CD14-positive monocyte (primary cell): ENCODE measurements at regions not wholly inside any gene's neighbourhood (a gene's known extent, or its start where the extent isn't known, plus 50 kb on each side); places are given as distances from the start of the nearest gene placed in this dataset.

ENCODE experiments used
- DNase-seq, 3 donors: peaks; one replicate each; pipeline ENCODE4 v3.0.0-alpha.2; 2011 to 2022
- H2AFZ ChIP-seq: 2 replicates; pipeline ENCODE4 v1.6.0; 2012; ENCODE audit warnings: mild to moderate bottlenecking, low read depth, low read length, inconsistent platforms; ENCODE audit not compliant: insufficient read depth, poor library complexity, severe bottlenecking
- H3K27ac ChIP-seq, 2 donors: 1 replicate in 1 of 2; 2 replicates in 1 of 2; pipeline ENCODE4 v1.5.1; 2012 to 2013; ENCODE audit warnings: low read length in 2 of 2, control low read depth in 1 of 2, inconsistent platforms in 1 of 2, low read depth in 1 of 2, mild to moderate bottlenecking in 1 of 2
- H3K27me3 ChIP-seq, 2 donors: one replicate each; pipeline versions ENCODE4 v1.6.0 to v1.6.1; 2011 to 2013; ENCODE audit warnings: low read length in 2 of 2; ENCODE audit not compliant: control insufficient read depth in 2 of 2, insufficient read depth in 2 of 2
- H3K36me3 ChIP-seq, 2 donors: replicated peaks in 1 of 2; 1 replicate in 1 of 2; 2 replicates in 1 of 2; pipeline versions ENCODE4 v1.5.1 to v1.6.1; 2012 to 2013; ENCODE audit warnings: low read length in 2 of 2, control low read depth in 1 of 2, inconsistent platforms in 1 of 2, mild to moderate bottlenecking in 1 of 2; ENCODE audit not compliant: insufficient read depth in 2 of 2, control insufficient read depth in 1 of 2
- H3K4me1 ChIP-seq, 2 donors: 1 replicate in 1 of 2; 2 replicates in 1 of 2; pipeline versions ENCODE4 v1.5.1 to v1.6.1; 2012 to 2013; ENCODE audit warnings: low read length in 2 of 2, control low read depth in 1 of 2, inconsistent platforms in 1 of 2, mild to moderate bottlenecking in 1 of 2, moderate library complexity in 1 of 2; ENCODE audit not compliant: insufficient read depth in 2 of 2, control insufficient read depth in 1 of 2
- H3K4me2 ChIP-seq: replicated peaks from 2 replicates; pipeline ENCODE3; 2012; ENCODE audit warnings: low read length, moderate library complexity, mild to moderate bottlenecking; ENCODE audit not compliant: poor library complexity, severe bottlenecking; ENCODE audit errors: extremely low read depth
- H3K4me3 ChIP-seq, 3 experiments: fragments of 200-600 bp in 1 of 3; sonication (generic) in 1 of 3; replicated peaks in 1 of 3; 1 replicate in 2 of 3; 2 replicates in 1 of 3; pipeline ENCODE4 v1.5.1; 2011 to 2013; ENCODE audit warnings: low read length in 3 of 3, mild to moderate bottlenecking in 3 of 3, control low read depth in 2 of 3, low read depth in 2 of 3, inconsistent platforms in 1 of 3, moderate library complexity in 1 of 3
- H3K79me2 ChIP-seq: 2 replicates; pipeline ENCODE4 v1.6.0; 2012; ENCODE audit warnings: mild to moderate bottlenecking, control low read depth, inconsistent platforms, low read length, moderate library complexity; ENCODE audit not compliant: insufficient read depth
- H3K9ac ChIP-seq: 2 replicates; pipeline ENCODE4 v1.6.0; 2017; ENCODE audit warnings: low read length, mild to moderate bottlenecking; ENCODE audit not compliant: insufficient read depth, poor library complexity, severe bottlenecking
- H3K9me3 ChIP-seq, 2 donors: replicated peaks in 1 of 2; 1 replicate in 1 of 2; 2 replicates in 1 of 2; pipeline versions ENCODE4 v1.5.1 to v1.6.1; 2012 to 2013; ENCODE audit warnings: low read length in 2 of 2, control low read depth in 1 of 2; ENCODE audit not compliant: control insufficient read depth in 1 of 2, insufficient read depth in 1 of 2
- H4K20me1 ChIP-seq: 2 replicates; pipeline ENCODE4 v1.6.0; 2012; ENCODE audit warnings: mild to moderate bottlenecking, low read length, control low read depth, moderate library complexity; ENCODE audit not compliant: insufficient read depth
- H3K27ac Mint-ChIP-seq, 7 donors: one replicate each; pipeline ENCODE4 v1.8.0; 2020; ENCODE audit warnings: mild to moderate bottlenecking in 7 of 7, mixed read lengths in 7 of 7, moderate library complexity in 6 of 7, inconsistent platforms in 2 of 7
- H3K27me3 Mint-ChIP-seq, 3 donors: one replicate each; pipeline ENCODE4 v1.8.0; 2021 to 2022; ENCODE audit warnings: low read depth in 3 of 3, mild to moderate bottlenecking in 3 of 3, mixed read lengths in 3 of 3, moderate library complexity in 3 of 3, inconsistent platforms in 1 of 3
- H3K36me3 Mint-ChIP-seq, 2 donors: one replicate each; pipeline ENCODE4 v1.8.0; 2020; ENCODE audit warnings: mixed read lengths in 2 of 2, inconsistent platforms in 1 of 2, mild to moderate bottlenecking in 1 of 2
- H3K4me1 Mint-ChIP-seq: one replicate; pipeline ENCODE4 v1.8.0; 2020; ENCODE audit warnings: mild to moderate bottlenecking, mixed read lengths
- H3K4me3 Mint-ChIP-seq, 2 donors: one replicate each; pipeline ENCODE4 v1.8.0; 2020; ENCODE audit warnings: mild to moderate bottlenecking in 2 of 2, mixed read lengths in 2 of 2, moderate library complexity in 1 of 2
- H3K9me3 Mint-ChIP-seq, 7 donors: one replicate each; pipeline ENCODE4 v1.8.0; 2020 to 2022; ENCODE audit warnings: mixed read lengths in 7 of 7, mild to moderate bottlenecking in 6 of 7, moderate library complexity in 6 of 7, inconsistent platforms in 2 of 7
- CTCF ChIP-seq: fragments of 200-600 bp; IDR thresholded peaks from one replicate; pipeline ENCODE4 v1.8.0; 2022; ENCODE audit warnings: antibody characterized with exemption, mild to moderate bottlenecking
- WGBS: methylation state at CpG from one replicate; pipeline ENCODE4 v1.1.5; 2013; ENCODE audit warnings: missing lambda C conversion rate; ENCODE audit not compliant: insufficient coverage; 5-methylcytosine and 5-hydroxymethylcytosine counted together
- intact Hi-C, 2 donors: fragments of 100-400 bp; cut with micrococcal nuclease; formaldehyde crosslinking; loops; one replicate each; pipeline versions ENCODE4 v1.15.0 to v1.15.1; 2023

GRCh38 chr14:87799400-87799799 lies 193.6 kb downstream of the GALC start:
- H3K27me3 ChIP-seq = no peaks in the 10 kb centered on the region
- WGBS = no CpG with 5 or more reads among the region's 3 CpGs
- no peak overlapping the region for H3K9ac ChIP-seq
- TF ChIP-seq CTCF = no peak
- no peak overlapping the region for H3K4me3 ChIP-seq
- no peak for DNase-seq
- no peak overlapping the region for H2AFZ ChIP-seq
- H3K4me2 ChIP-seq = no peak overlapping the region
- H3K4me1 Mint-ChIP-seq = no peaks in the 10 kb centered on the region
- no peaks in the 10 kb centered on the region for H3K36me3 ChIP-seq
- no peaks in the 10 kb centered on the region for H3K36me3 Mint-ChIP-seq
- H3K4me3 Mint-ChIP-seq = no peak overlapping the region
- no peak overlapping the region for H3K27ac ChIP-seq
- peaks cover 0 to 7% (median 2%) of the 10 kb centered on the region in 7 donors for H3K9me3 Mint-ChIP-seq
- no peaks in the 10 kb centered on the region for H3K4me1 ChIP-seq
- no peak overlapping the region for H3K27ac Mint-ChIP-seq
- peaks cover 0 to 3% (median 1%) of the 10 kb centered on the region in 3 donors for H3K27me3 Mint-ChIP-seq
- peaks cover 0 to 3% of the 10 kb centered on the region in 2 donors for H3K9me3 ChIP-seq
- no peaks in the 10 kb centered on the region for H3K79me2 ChIP-seq
- intact Hi-C loops = no loop called here
- no peaks in the 10 kb centered on the region for H4K20me1 ChIP-seq

GRCh38 chr14:87797001-87797400 lies 196.0 kb downstream of the GALC start:
- Mint-ChIP-seq H3K9me3 (peaks cover 0 to 5% (median 0%) of the 10 kb centered on the region in 7 donors), H3K27ac (no peak overlapping the region), H3K4me1 (no peaks in the 10 kb centered on the region), H3K4me3 (no peak overlapping the region), H3K36me3 (no peaks in the 10 kb centered on the region), H3K27me3 (peaks cover 0 to 3% (median 1%) of the 10 kb centered on the region in 3 donors)
- 68% methylated on average over 6 of the region's 7 CpGs for WGBS
- Histone ChIP-seq H3K27ac (no peak overlapping the region), H3K27me3 (no peaks in the 10 kb centered on the region), H3K4me3 (no peak overlapping the region), H3K36me3 (no peaks in the 10 kb centered on the region), H4K20me1 (no peaks in the 10 kb centered on the region), H3K4me2 (no peak overlapping the region), H3K9ac (no peak overlapping the region), H3K79me2 (no peaks in the 10 kb centered on the region), H3K9me3 (no peaks in the 10 kb centered on the region), H2AFZ (no peak overlapping the region), H3K4me1 (no peaks in the 10 kb centered on the region)
- no peak for DNase-seq
- TF ChIP-seq CTCF = no peak
- intact Hi-C loops = no loop called here
